B cell (primary cell): ENCODE measurements at regions not wholly inside any gene's neighbourhood (a gene's known extent, or its start where the extent isn't known, plus 50 kb on each side); places are given as distances from the start of the nearest gene placed in this dataset.

Source experiments
- ATAC-seq: fragments of 200-7000 bp; cut with Tn5 transposase; one replicate; pipeline ENCODE4 v1.10.0; 2021; ENCODE audit warnings: low read depth, mild to moderate bottlenecking, moderate number of reproducible peaks, moderate library complexity
- CTCF ChIA-PET: fragments of 350-600 bp; sonication (Branson Sonifier 250); formaldehyde crosslinking; loops from one replicate; lab custom pipeline; 2021; ENCODE audit warnings: antibody characterized with exemption, inconsistent platforms; lab: Charles Lee
- POLR2A ChIA-PET: fragments of 350-600 bp; sonication (Branson Sonifier 250); formaldehyde crosslinking; loops from one replicate; lab custom pipeline; 2021; ENCODE audit warnings: antibody characterized with exemption; lab: Charles Lee
- DNase-seq: peaks from one replicate; pipeline ENCODE4 v3.0.0; 2013
- H2AFZ ChIP-seq: 2 replicates; pipeline ENCODE4 v1.6.1; 2012; ENCODE audit warnings: mild to moderate bottlenecking, low read depth, low read length; ENCODE audit not compliant: insufficient read depth, poor library complexity, severe bottlenecking
- H3K27ac ChIP-seq, 2 donors: 1 replicate in 1 of 2; 2 replicates in 1 of 2; pipeline ENCODE4 v1.5.1; 2012 to 2013; ENCODE audit warnings: low read length in 2 of 2, mild to moderate bottlenecking in 2 of 2, moderate library complexity in 1 of 2
- H3K27me3 ChIP-seq, 4 experiments: fragments of 200-600 bp in 1 of 4; sonication (generic) in 1 of 4; replicated peaks in 1 of 4; 1 replicate in 2 of 4; 2 replicates in 2 of 4; pipeline versions ENCODE4 v1.6.1 to v1.7.0; 2013 to 2016; ENCODE audit warnings: low read length in 3 of 4, mild to moderate bottlenecking in 2 of 4, mixed read lengths in 1 of 4, moderate library complexity in 1 of 4; ENCODE audit not compliant: insufficient read depth in 4 of 4, control insufficient read depth in 3 of 4; ENCODE audit errors: control extremely low read depth in 1 of 4
- H3K36me3 ChIP-seq, 2 experiments: replicated peaks in 1 of 2; 1 replicate in 1 of 2; 2 replicates in 1 of 2; pipeline versions ENCODE4 v1.6.1 to v1.7.1; 2013; ENCODE audit warnings: low read length in 1 of 2; ENCODE audit not compliant: insufficient read depth in 2 of 2, control insufficient read depth in 1 of 2; ENCODE audit errors: control extremely low read depth in 1 of 2, extremely low read depth in 1 of 2
- H3K4me1 ChIP-seq, 2 donors: fragments of 200-600 bp in 1 of 2; sonication (generic) in 1 of 2; 1 replicate in 1 of 2; 2 replicates in 1 of 2; pipeline versions ENCODE4 v1.5.1 to v1.6.1; 2013 to 2017; ENCODE audit warnings: low read length in 2 of 2; ENCODE audit not compliant: control insufficient read depth in 2 of 2, insufficient read depth in 2 of 2
- H3K4me2 ChIP-seq: replicated peaks from 2 replicates; pipeline ENCODE3; 2012; ENCODE audit warnings: mild to moderate bottlenecking, low read depth, low read length; ENCODE audit not compliant: poor library complexity, severe bottlenecking
- H3K4me3 ChIP-seq, 5 experiments: fragments of 200-600 bp in 1 of 5; sonication (generic) in 1 of 5; 1 replicate in 3 of 5; 2 replicates in 2 of 5; pipeline versions ENCODE4 v1.5.1 to v1.7.0; 2011 to 2016; ENCODE audit warnings: low read length in 4 of 5, mild to moderate bottlenecking in 4 of 5, low read depth in 2 of 5, control low read depth in 1 of 5, moderate library complexity in 1 of 5; ENCODE audit not compliant: insufficient read depth in 1 of 5; ENCODE audit errors: control extremely low read depth in 1 of 5, extremely low read depth in 1 of 5
- H3K79me2 ChIP-seq: fragments of 200-600 bp; sonication (generic); one replicate; pipeline ENCODE4 v1.6.0; 2016; ENCODE audit warnings: low read length; ENCODE audit not compliant: control insufficient read depth, insufficient read depth
- H3K9ac ChIP-seq: fragments of 200-600 bp; sonication (generic); 2 replicates; pipeline ENCODE4 v1.6.1; 2017; ENCODE audit warnings: mild to moderate bottlenecking, low read length, moderate library complexity
- H3K9me3 ChIP-seq, 3 donors: one replicate each; pipeline versions ENCODE4 v1.6.1 to v1.7.1; 2013; ENCODE audit warnings: low read length in 2 of 3; ENCODE audit not compliant: control insufficient read depth in 2 of 3, insufficient read depth in 1 of 3; ENCODE audit errors: control extremely low read depth in 1 of 3
- H4K20me1 ChIP-seq: 2 replicates; pipeline ENCODE4 v1.6.0; 2012; ENCODE audit warnings: mild to moderate bottlenecking, low read length; ENCODE audit not compliant: insufficient read depth, control insufficient read depth, poor library complexity, severe bottlenecking
- H3K27ac Mint-ChIP-seq: one replicate; pipeline ENCODE4 v1.8.0; 2021; ENCODE audit warnings: mixed read lengths
- H3K27me3 Mint-ChIP-seq: one replicate; pipeline ENCODE4 v1.8.0; 2021; ENCODE audit warnings: mixed read lengths
- H3K4me1 Mint-ChIP-seq: one replicate; pipeline ENCODE4 v1.8.0; 2021; ENCODE audit warnings: mixed read lengths
- H3K4me3 Mint-ChIP-seq: one replicate; pipeline ENCODE4 v1.8.0; 2021; ENCODE audit warnings: mixed read lengths
- H3K9me3 Mint-ChIP-seq: one replicate; pipeline ENCODE4 v1.8.0; 2022; ENCODE audit warnings: mixed read lengths; ENCODE audit not compliant: insufficient read depth
- CTCF ChIP-seq: fragments of 200-600 bp; IDR thresholded peaks from one replicate; pipeline ENCODE4 v1.8.0; 2022; ENCODE audit warnings: antibody characterized with exemption, mild to moderate bottlenecking
- EZH2 ChIP-seq: IDR thresholded peaks from 2 replicates; pipeline ENCODE4 v1.6.1; 2012; ENCODE audit warnings: borderline replicate concordance, low read depth, mild to moderate bottlenecking, moderate library complexity, low read length; ENCODE audit not compliant: insufficient read depth, poor library complexity, severe bottlenecking
- WGBS: methylation state at CpG from one replicate; pipeline ENCODE4 v1.1.5; 2013; ENCODE audit warnings: missing lambda C conversion rate; ENCODE audit not compliant: insufficient coverage; 5-methylcytosine and 5-hydroxymethylcytosine counted together
- intact Hi-C: fragments of 100-400 bp; cut with micrococcal nuclease; formaldehyde crosslinking; loops from one replicate; pipeline ENCODE4 v1.10.0; 2022

GRCh38 chr2:131657895-131658768 lies 130.4 kb downstream of the CCDC74A start:
- H3K4me3 Mint-ChIP-seq, result no peak overlapping the region
- POLR2A ChIA-PET, result no interaction called here
- no peaks in the 10 kb centered on the region for H3K27me3 ChIP-seq
- CTCF ChIA-PET, result no interaction called here
- no peaks in the 10 kb centered on the region for H3K9me3 Mint-ChIP-seq
- DNase-seq (no peak), ATAC-seq (no peak)
- WGBS, result 96% methylated on average over 47 of the region's 49 CpGs
- H3K27ac Mint-ChIP-seq, result no peak overlapping the region
- TF ChIP-seq EZH2 (no peak), CTCF (no peak)
- H3K4me3 ChIP-seq, result no peak overlapping the region
- H3K79me2 ChIP-seq, result no peaks in the 10 kb centered on the region
- H3K9ac ChIP-seq, result no peak overlapping the region
- intact Hi-C loops, result no loop called here
- H3K4me1 ChIP-seq, result no peaks in the 10 kb centered on the region
- no peaks in the 10 kb centered on the region for H3K4me1 Mint-ChIP-seq
- H3K4me2 ChIP-seq, result no peak overlapping the region
- H3K36me3 ChIP-seq, result no peaks in the 10 kb centered on the region
- no peak overlapping the region for H2AFZ ChIP-seq
- H3K27ac ChIP-seq, result no peak overlapping the region
- H3K9me3 ChIP-seq, result peaks cover 0 to 2% (median 0%) of the 10 kb centered on the region in 3 donors
- no peaks in the 10 kb centered on the region for H4K20me1 ChIP-seq
- peaks cover 40% of the 10 kb centered on the region for H3K27me3 Mint-ChIP-seq

- CTCF ChIA-PET, result no interaction called here
- Mint-ChIP-seq H3K4me3 (no peak overlapping the region), H3K4me1 (no peaks in the 10 kb centered on the region), H3K9me3 (no peaks in the 10 kb centered on the region), H3K27ac (no peak overlapping the region), H3K27me3 (peaks cover 44% of the 10 kb centered on the region)
- POLR2A ChIA-PET, result no interaction called here
- WGBS, result over 99% methylated on average over 16 of the region's 16 CpGs
- Histone ChIP-seq H3K36me3 (no peaks in the 10 kb centered on the region), H3K4me3 (no peak overlapping the region), H3K9me3 (peaks cover 0 to 2% (median 0%) of the 10 kb centered on the region in 3 donors), H2AFZ (no peak overlapping the region), H3K4me2 (no peak overlapping the region), H3K27ac (no peak overlapping the region), H3K9ac (no peak overlapping the region), H3K79me2 (no peaks in the 10 kb centered on the region), H3K4me1 (no peaks in the 10 kb centered on the region), H4K20me1 (no peaks in the 10 kb centered on the region), H3K27me3 (no peaks in the 10 kb centered on the region)
- intact Hi-C loops, result no loop called here
- DNase-seq (no peak), ATAC-seq (no peak)
- TF ChIP-seq CTCF (no peak), EZH2 (no peak)
Observed at GRCh38 chr2:131658769-131659131, 131.1 kb downstream of the CCDC74A start.
